Fibroblast of lung (primary cell): ENCODE measurements at regions not wholly inside any gene's neighbourhood (a gene's known extent, or its start where the extent isn't known, plus 50 kb on each side); places are given as distances from the start of the nearest gene placed in this dataset.

Experiments
- DNase-seq, 2 donors: peaks; one replicate each; pipeline versions ENCODE4 v3.0.0 to v3.0.0-alpha.2; 2010; ENCODE audit warnings: low read depth in 2 of 2
- H2AFZ ChIP-seq: 2 replicates; pipeline ENCODE4 v1.5.1; 2012; ENCODE audit warnings: low read length, control low read depth, inconsistent platforms
- H3K27ac ChIP-seq: 2 replicates; pipeline ENCODE4 v1.5.1; 2011; ENCODE audit warnings: low read length, control low read depth; ENCODE audit not compliant: insufficient read depth
- H3K27me3 ChIP-seq: 2 replicates; pipeline ENCODE4 v1.5.1; 2011; ENCODE audit warnings: mild to moderate bottlenecking, low read length; ENCODE audit not compliant: control insufficient read depth, insufficient read depth
- H3K36me3 ChIP-seq: 2 replicates; pipeline ENCODE4 v1.5.1; 2011; ENCODE audit warnings: low read length; ENCODE audit not compliant: control insufficient read depth, insufficient read depth
- H3K4me1 ChIP-seq: 2 replicates; pipeline ENCODE4 v1.5.1; 2011; ENCODE audit warnings: low read length; ENCODE audit not compliant: control insufficient read depth, insufficient read depth; ENCODE audit errors: extremely low read depth
- H3K4me2 ChIP-seq: 2 replicates; pipeline ENCODE4 v1.5.1; 2011; ENCODE audit warnings: low read length, control low read depth; ENCODE audit not compliant: insufficient read depth; ENCODE audit errors: extremely low read depth
- H3K4me3 ChIP-seq, 4 experiments: fragments of 200-600 bp in 1 of 4; sonication (generic) in 1 of 4; replicated peaks in 1 of 4; 2 replicates each; pipeline ENCODE4 v1.5.1; 2011 to 2016; ENCODE audit warnings: low read length in 4 of 4, low read depth in 3 of 4, mild to moderate bottlenecking in 3 of 4, control low read depth in 2 of 4, inconsistent platforms in 1 of 4, mixed read lengths in 1 of 4; ENCODE audit not compliant: insufficient read depth in 1 of 4; ENCODE audit errors: control extremely low read depth in 1 of 4
- H3K79me2 ChIP-seq: 2 replicates; pipeline ENCODE4 v1.5.1; 2012; ENCODE audit warnings: mild to moderate bottlenecking, low read length, inconsistent platforms; ENCODE audit not compliant: control insufficient read depth, insufficient read depth
- H3K9ac ChIP-seq: 2 replicates; pipeline ENCODE4 v1.5.1; 2011; ENCODE audit warnings: mild to moderate bottlenecking, low read length, control low read depth; ENCODE audit not compliant: insufficient read depth
- H3K9me3 ChIP-seq: 2 replicates; pipeline ENCODE4 v1.5.1; 2012; ENCODE audit warnings: low read depth, low read length; ENCODE audit not compliant: control insufficient read depth, insufficient read depth
- H4K20me1 ChIP-seq: 2 replicates; pipeline ENCODE4 v1.5.1; 2011; ENCODE audit warnings: low read length; ENCODE audit not compliant: control insufficient read depth, insufficient read depth; ENCODE audit errors: extremely low read depth
- EZH2 ChIP-seq: IDR thresholded peaks from 2 replicates; pipeline ENCODE4 v1.5.1; 2012; ENCODE audit warnings: low read length, control low read depth, mild to moderate bottlenecking; ENCODE audit errors: missing control alignments
- TF ChIP-seq, protein P1 (sequence below), 2 donors: IDR thresholded peaks in 1 of 2; conservative IDR thresholded peaks in 1 of 2; 1 replicate in 1 of 2; 2 replicates in 1 of 2; pipeline ENCODE4 v1.5.1; 2011 to 2012; ENCODE audit warnings: low read length in 2 of 2, control low read depth in 1 of 2, inconsistent platforms in 1 of 2, low read depth in 1 of 2, mild to moderate bottlenecking in 1 of 2

DNA sequence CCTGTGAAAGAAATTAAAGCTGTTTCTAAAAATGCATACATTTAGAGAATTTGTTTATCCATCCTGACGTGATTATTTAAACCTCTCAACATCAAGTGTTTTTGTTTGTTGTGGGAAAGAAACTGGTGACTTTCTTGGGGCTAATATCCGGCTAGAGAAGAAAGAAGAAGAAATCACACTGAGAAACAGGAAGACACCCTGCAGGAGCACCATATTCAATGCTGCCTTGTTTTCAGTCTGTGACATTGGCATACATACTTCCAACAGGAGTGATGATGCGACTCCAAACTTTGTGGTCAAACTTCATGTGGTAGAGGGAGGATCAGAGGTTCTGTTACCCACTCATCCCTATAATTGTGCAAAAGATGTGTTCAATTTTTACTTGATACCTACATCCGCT lies 997.6 kb upstream of the CITED2 start:
- DNase-seq: no peak
- Histone ChIP-seq H3K27ac (no peak overlapping the region), H3K4me3 (no peak overlapping the region), H3K9ac (no peak overlapping the region), H3K4me2 (no peak overlapping the region), H3K27me3 (no peaks in the 10 kb centered on the region), H3K79me2 (no peaks in the 10 kb centered on the region), H4K20me1 (no peaks in the 10 kb centered on the region), H3K9me3 (no peaks in the 10 kb centered on the region), H3K4me1 (peaks cover 6% of the 10 kb centered on the region), H3K36me3 (no peaks in the 10 kb centered on the region), H2AFZ (peak overlapping the region; percentile 59)
- TF ChIP-seq, protein P1, sequence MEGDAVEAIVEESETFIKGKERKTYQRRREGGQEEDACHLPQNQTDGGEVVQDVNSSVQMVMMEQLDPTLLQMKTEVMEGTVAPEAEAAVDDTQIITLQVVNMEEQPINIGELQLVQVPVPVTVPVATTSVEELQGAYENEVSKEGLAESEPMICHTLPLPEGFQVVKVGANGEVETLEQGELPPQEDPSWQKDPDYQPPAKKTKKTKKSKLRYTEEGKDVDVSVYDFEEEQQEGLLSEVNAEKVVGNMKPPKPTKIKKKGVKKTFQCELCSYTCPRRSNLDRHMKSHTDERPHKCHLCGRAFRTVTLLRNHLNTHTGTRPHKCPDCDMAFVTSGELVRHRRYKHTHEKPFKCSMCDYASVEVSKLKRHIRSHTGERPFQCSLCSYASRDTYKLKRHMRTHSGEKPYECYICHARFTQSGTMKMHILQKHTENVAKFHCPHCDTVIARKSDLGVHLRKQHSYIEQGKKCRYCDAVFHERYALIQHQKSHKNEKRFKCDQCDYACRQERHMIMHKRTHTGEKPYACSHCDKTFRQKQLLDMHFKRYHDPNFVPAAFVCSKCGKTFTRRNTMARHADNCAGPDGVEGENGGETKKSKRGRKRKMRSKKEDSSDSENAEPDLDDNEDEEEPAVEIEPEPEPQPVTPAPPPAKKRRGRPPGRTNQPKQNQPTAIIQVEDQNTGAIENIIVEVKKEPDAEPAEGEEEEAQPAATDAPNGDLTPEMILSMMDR (conservative IDR thresholded peaks at IDR 0.05 in 1 of 2, IDR thresholded peaks at IDR 0.05 in 1 of 2; ENCODE audit: low read depth in 1 of 2, low read length in 2 of 2): no peak
- TF ChIP-seq EZH2: no peak

DNA sequence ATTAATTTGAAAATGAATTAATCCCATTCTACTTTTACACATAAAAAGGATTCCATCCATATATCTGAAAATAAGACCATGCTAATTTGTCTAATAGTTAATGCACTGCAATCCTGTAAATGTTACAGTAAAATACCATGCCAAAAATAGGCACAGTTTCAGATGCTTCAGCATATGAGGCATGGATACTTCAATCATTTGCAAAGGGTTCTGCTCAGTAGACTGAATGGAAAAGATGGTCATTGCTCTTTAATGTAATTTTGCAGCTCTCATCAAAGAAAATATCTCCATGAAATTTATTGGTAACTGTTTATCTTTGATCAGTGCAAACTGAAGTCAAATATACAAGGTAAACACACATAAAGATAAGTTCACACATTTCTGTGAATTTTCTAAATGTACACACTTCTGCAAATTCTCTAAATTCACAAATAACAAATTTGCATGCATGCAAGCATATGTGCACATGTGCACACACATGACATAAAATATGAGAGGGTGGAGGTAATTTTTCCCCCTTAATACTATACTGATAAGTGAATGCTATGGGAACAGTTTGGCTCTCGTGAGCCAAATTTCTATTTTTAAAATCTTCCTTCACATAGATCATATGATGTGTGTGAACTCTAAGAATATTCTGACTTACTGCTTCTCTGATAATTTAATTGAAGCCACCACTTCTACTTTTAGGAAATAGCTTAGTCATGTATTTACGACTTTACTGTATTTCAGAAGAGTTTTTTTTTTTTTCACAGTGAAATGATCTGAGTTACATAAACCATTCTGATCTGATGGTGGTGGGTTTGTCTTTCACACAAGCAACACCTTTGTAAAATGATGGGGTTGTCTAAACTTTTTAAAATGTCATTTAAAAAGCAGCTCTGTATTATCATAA lies 996.8 kb upstream of the CITED2 start:
- Histone ChIP-seq H3K9ac (no peak overlapping the region), H4K20me1 (no peaks in the 10 kb centered on the region), H3K27ac (no peak overlapping the region), H3K4me3 (no peak overlapping the region), H3K4me1 (peaks cover 6% of the 10 kb centered on the region), H3K36me3 (no peaks in the 10 kb centered on the region), H3K79me2 (no peaks in the 10 kb centered on the region), H3K9me3 (no peaks in the 10 kb centered on the region), H2AFZ (no peak overlapping the region), H3K27me3 (no peaks in the 10 kb centered on the region), H3K4me2 (no peak overlapping the region)
- TF ChIP-seq, protein P1 (conservative IDR thresholded peaks at IDR 0.05 in 1 of 2, IDR thresholded peaks at IDR 0.05 in 1 of 2; ENCODE audit: low read depth in 1 of 2, low read length in 2 of 2): no peak
- no peak for TF ChIP-seq EZH2
- no peak for DNase-seq

DNA sequence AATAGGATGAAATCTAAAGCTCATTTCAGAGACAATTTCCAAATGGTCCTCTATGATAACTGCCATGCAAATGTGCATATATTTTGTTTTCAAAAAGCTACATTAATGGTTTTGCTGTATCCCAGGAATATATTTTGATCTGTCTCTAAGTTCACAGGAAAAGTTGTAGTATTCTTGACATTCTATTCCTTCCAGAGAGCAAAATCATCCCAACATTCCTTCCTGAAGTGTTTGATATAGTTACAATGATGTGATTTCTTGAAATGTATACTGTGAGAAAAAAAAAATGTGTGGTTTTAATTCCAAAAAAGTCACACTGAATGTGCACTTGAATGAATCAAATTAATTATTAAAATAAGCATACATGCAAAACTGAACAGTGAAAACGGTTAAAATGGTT lies 996.0 kb upstream of the CITED2 start:
- no peaks in the 10 kb centered on the region for H3K79me2 ChIP-seq
- H3K9me3 ChIP-seq: no peaks in the 10 kb centered on the region
- H4K20me1 ChIP-seq: no peaks in the 10 kb centered on the region
- H3K4me2 ChIP-seq: no peak overlapping the region
- no peak overlapping the region for H2AFZ ChIP-seq
- peak in 1 of 2 donors; percentile 24 for DNase-seq
- no peak overlapping the region for H3K4me3 ChIP-seq
- H3K27me3 ChIP-seq: no peaks in the 10 kb centered on the region
- TF ChIP-seq EZH2: no peak
- TF ChIP-seq, protein P1 (conservative IDR thresholded peaks at IDR 0.05 in 1 of 2, IDR thresholded peaks at IDR 0.05 in 1 of 2; ENCODE audit: low read depth in 1 of 2, low read length in 2 of 2): no peak
- H3K36me3 ChIP-seq: no peaks in the 10 kb centered on the region
- no peak overlapping the region for H3K27ac ChIP-seq
- peaks cover 6% of the 10 kb centered on the region for H3K4me1 ChIP-seq
- H3K9ac ChIP-seq: no peak overlapping the region
